LNCaP clone FGC (cell line): ENCODE measurements at regions not wholly inside any gene's neighbourhood (a gene's known extent, or its start where the extent isn't known, plus 50 kb on each side); places are given as distances from the start of the nearest gene placed in this dataset.

Experiments used
- DNase-seq: peaks from one replicate; pipeline ENCODE4 v3.0.0-alpha.2; 2011; ENCODE audit warnings: low read depth
- H3K4me3 ChIP-seq: 2 replicates; pipeline ENCODE4 v1.5.1; 2011; ENCODE audit warnings: mild to moderate bottlenecking, low read depth, low read length, control low read depth
- TF ChIP-seq, protein P1 (sequence below): IDR thresholded peaks from 2 replicates; pipeline ENCODE4 v1.5.1; 2012; ENCODE audit warnings: mild to moderate bottlenecking; ENCODE audit not compliant: control insufficient read depth, insufficient read depth; ENCODE audit errors: extremely low read depth

DNA sequence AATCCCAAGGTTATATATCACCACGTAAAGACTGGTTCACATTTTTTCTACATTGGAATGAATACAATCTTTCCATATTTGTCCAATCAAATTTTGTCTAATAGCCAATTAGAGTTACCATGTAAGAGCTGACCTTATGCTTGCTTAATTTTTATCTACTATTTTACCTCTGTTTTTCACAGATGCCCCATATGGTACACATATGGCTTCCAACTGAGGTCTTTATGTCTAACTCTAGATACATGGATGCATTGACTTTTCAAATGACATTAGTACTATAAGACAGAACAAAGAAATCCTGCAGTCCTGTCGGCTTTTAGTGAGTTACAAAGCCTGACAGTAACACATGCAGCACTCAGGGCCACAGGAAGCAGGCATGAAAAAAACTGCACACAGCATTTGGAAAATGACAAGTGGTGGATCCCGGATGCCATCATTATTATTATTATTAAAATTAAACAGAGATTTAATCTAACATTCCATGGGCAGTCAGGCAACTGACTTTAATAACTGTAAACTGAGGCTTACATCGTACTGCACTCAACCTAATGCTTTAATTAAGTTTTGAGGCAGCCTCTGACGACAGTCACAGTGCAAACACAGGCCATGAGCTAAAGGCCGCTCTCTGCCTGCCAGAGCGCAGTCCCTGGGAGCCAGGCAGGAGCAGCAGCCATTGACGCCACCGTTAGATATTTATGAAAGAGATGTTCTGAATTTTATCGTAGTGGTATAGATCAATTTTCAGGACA is 113.9 kb upstream of the TMCO5A start:
- H3K4me3 ChIP-seq = no peak overlapping the region
- TF ChIP-seq, protein P1, sequence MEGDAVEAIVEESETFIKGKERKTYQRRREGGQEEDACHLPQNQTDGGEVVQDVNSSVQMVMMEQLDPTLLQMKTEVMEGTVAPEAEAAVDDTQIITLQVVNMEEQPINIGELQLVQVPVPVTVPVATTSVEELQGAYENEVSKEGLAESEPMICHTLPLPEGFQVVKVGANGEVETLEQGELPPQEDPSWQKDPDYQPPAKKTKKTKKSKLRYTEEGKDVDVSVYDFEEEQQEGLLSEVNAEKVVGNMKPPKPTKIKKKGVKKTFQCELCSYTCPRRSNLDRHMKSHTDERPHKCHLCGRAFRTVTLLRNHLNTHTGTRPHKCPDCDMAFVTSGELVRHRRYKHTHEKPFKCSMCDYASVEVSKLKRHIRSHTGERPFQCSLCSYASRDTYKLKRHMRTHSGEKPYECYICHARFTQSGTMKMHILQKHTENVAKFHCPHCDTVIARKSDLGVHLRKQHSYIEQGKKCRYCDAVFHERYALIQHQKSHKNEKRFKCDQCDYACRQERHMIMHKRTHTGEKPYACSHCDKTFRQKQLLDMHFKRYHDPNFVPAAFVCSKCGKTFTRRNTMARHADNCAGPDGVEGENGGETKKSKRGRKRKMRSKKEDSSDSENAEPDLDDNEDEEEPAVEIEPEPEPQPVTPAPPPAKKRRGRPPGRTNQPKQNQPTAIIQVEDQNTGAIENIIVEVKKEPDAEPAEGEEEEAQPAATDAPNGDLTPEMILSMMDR = no peak
- no peak for DNase-seq

DNA sequence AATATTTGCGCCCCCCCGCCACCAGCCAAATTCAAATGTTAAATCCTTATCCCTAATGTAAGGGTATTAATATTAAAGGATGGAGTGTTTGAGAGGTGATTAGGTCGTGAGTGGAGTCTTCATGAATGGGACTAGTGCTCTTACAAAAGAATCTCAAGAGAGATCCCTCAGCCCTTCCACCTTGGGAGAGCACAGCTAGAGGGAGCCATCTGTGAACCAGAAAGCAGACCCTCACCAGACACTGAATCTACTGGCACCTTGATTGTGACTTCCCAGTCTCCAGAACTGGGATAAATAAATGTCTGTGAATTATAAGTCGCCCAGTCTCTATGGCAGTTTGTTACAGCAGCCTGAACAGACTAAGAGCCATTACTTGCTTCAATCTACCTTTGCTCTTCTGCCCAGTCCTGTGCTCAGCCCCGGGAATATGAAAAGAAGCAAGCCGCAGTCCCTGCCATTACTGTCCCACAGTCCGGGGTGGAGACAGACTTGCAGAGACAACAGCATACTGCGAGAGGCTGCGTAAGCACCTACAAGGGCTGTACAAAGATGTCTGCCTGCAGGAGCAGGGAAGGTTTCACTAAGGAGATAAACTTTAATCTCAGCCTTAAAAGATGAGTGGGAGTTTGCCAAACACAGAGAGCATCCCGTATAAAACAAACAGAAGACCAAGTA is 110.7 kb upstream of the TMCO5A start:
- TF ChIP-seq, protein P1 = no peak
- no peak for DNase-seq
- no peak overlapping the region for H3K4me3 ChIP-seq

DNA sequence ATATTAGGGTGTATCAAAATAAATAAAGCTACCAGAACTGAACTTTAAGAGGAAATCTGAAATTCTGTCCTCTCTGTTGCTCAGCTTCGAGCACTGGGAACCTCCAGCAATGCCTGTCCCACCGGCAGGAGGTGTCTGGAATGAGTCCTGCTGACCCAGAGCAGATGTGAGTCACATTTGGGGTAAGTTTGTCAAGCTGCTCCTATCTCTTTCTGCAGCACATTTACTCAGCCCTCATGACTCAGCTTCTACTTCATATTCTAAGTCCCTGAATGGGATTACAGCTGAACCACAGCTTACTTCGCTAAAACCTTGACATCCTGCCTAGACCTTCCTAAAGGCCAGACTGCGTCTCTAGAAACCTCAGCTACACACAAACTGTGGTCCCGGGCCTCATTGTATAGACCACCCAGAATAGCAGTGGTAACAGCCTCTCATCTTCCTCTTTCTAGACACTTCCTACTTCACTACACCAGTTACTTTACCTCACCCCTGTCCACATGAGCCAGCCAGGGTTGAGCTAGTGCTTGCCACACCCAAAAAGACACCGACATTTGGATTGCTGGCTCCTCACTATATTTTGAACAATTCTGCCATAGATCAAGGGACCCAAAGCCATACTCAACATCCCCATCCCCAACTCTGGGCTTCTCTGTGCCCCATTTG is 109.6 kb upstream of the TMCO5A start:
- H3K4me3 ChIP-seq = no peak overlapping the region
- TF ChIP-seq, protein P1 = no peak
- DNase-seq = no peak

DNA sequence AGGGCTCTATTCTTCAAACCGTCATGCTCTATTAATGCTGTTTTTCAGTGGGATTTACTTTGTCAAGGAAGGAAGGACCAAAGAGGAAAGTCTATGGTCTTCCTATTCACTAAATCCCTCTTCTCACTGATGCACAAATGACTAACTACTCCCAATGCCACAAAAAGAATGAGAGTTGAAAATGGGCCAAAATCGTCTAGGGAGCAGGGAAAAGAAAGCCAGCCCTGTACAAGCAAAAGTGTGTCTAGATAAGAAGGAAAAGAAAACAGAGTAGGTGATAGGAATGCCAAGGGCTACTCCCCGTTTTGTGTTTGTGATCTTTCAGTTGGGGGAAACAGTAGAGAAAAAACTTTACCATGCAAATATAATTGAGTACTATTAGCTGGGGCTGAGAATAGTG is 97.2 kb upstream of the TMCO5A start:
- DNase-seq = no peak
- no peak overlapping the region for H3K4me3 ChIP-seq
- TF ChIP-seq, protein P1 = no peak

DNA sequence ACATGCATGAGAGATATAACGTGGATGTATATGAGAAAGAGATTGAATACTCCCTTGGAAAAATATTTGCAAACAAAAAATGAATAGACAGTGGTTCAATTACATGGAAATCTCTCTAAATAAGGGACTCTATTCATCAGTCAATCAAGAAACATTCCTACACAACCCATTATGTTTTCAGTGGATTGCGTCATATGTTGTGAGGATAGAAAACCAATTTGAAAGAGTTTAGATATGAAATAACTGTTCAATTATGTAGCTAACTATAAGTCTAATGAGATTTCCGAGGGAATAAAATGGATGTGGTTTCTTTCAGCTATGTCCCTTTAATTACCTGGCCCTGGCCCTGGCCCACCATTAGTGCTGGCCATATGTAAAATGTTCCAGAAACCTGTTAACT is 86.7 kb upstream of the TMCO5A start:
- TF ChIP-seq, protein P1 = no peak
- DNase-seq = no peak
- no peak overlapping the region for H3K4me3 ChIP-seq

DNA sequence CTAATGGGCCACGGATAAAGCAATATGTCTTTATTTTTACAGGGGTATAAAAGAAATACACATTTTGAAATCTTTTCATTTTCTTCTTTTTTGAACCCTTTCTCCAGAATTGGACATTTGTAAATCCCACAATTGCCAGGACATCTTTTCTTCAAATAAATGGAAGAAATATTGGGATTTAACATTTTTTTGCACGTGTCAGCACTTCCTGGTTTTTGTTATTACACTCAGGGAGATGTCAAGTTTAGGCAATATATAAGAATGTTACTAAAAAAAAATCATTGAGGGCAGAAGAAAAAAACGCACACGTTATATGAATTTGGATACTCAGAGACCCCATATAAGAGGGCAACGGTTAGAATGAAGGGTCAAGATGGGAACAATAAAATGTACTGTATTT is 78.3 kb upstream of the TMCO5A start:
- DNase-seq = no peak
- TF ChIP-seq, protein P1 = no peak
- H3K4me3 ChIP-seq = no peak overlapping the region
